ENCODE measurements at regions not wholly inside any gene's neighbourhood (a gene's known extent, or its start where the extent isn't known, plus 50 kb on each side); places are given as distances from the start of the nearest gene placed in this dataset.

GRCh38 chr14:44798386-44799242 is 163.1 kb downstream of the KLHL28 start:
- intact Hi-C loops (cut with DNase I; ENCODE audit: low total_unique reads): no loop called here
- TF ChIP-seq EP300 (IDR thresholded peaks at IDR 0.05): no peak
- TF ChIP-seq POLR2AphosphoS5 (IDR thresholded peaks at IDR 0.05): no peak
- TF ChIP-seq POLR2A (IDR thresholded peaks at IDR 0.05): no peak
- no peak for TF ChIP-seq CTCF (IDR thresholded peaks at IDR 0.05)
- H3K4me3 ChIP-seq: peak overlapping the region in 2 of 4 donors; percentile 6 to 31
- no peaks in the 10 kb centered on the region for H3K9me3 ChIP-seq
- H3K36me3 ChIP-seq: no peaks in the 10 kb centered on the region
- H3K27ac ChIP-seq: no peak overlapping the region
- DNase-seq: peak in 1 of 2 donors; percentile 20
- WGBS, 5 donors: 69 to 92% (median 80%) methylated on average over 31 to 53 of the region's 60 CpGs
- no peaks in the 10 kb centered on the region for H3K4me1 ChIP-seq
- no peaks in the 10 kb centered on the region for H3K27me3 ChIP-seq

- no peaks in the 10 kb centered on the region for H3K36me3 ChIP-seq
- no peaks in the 10 kb centered on the region for H3K27me3 ChIP-seq
- no peak for DNase-seq
- H3K27ac ChIP-seq: no peak overlapping the region
- intact Hi-C loops (cut with DNase I; ENCODE audit: low total_unique reads): no loop called here
- no peak overlapping the region for H3K4me3 ChIP-seq
- no peak for TF ChIP-seq POLR2AphosphoS5 (IDR thresholded peaks at IDR 0.05)
- TF ChIP-seq CTCF (IDR thresholded peaks at IDR 0.05): no peak
- no peak for TF ChIP-seq EP300 (IDR thresholded peaks at IDR 0.05)
- TF ChIP-seq POLR2A (IDR thresholded peaks at IDR 0.05): no peak
- H3K4me1 ChIP-seq: no peaks in the 10 kb centered on the region
- WGBS, 5 donors: 44 to 81% (median 62%) methylated on average over 1 of the region's 1 CpG
- H3K9me3 ChIP-seq: no peaks in the 10 kb centered on the region
Observed at GRCh38 chr14:44795725-44796124, 166.0 kb downstream of the KLHL28 start.

GRCh38 chr14:44791730-44792129 is 170.0 kb downstream of the KLHL28 start:
- no peak for DNase-seq
- 77 to 88% (median 83%) methylated on average over 3 of the region's 3 CpGs for WGBS, 5 donors
- TF ChIP-seq POLR2A (IDR thresholded peaks at IDR 0.05) (no peak), EP300 (IDR thresholded peaks at IDR 0.05) (no peak), CTCF (IDR thresholded peaks at IDR 0.05) (no peak), POLR2AphosphoS5 (IDR thresholded peaks at IDR 0.05) (no peak)
- no peaks in the 10 kb centered on the region for H3K4me1 ChIP-seq
- intact Hi-C loops (cut with DNase I; ENCODE audit: low total_unique reads): no loop called here
- H3K36me3 ChIP-seq: no peaks in the 10 kb centered on the region
- H3K27ac ChIP-seq: no peak overlapping the region
- H3K9me3 ChIP-seq: no peaks in the 10 kb centered on the region
- no peaks in the 10 kb centered on the region for H3K27me3 ChIP-seq
- no peak overlapping the region for H3K4me3 ChIP-seq

- intact Hi-C loops (cut with DNase I; ENCODE audit: low total_unique reads): no loop called here
- WGBS, 5 donors: 73 to 91% (median 79%) methylated on average over 1 of the region's 1 CpG
- no peaks in the 10 kb centered on the region for H3K4me1 ChIP-seq
- no peaks in the 10 kb centered on the region for H3K9me3 ChIP-seq
- DNase-seq: no peak
- H3K27ac ChIP-seq: no peak overlapping the region
- H3K4me3 ChIP-seq: no peak overlapping the region
- no peaks in the 10 kb centered on the region for H3K36me3 ChIP-seq
- H3K27me3 ChIP-seq: no peaks in the 10 kb centered on the region
- no peak for TF ChIP-seq EP300 (IDR thresholded peaks at IDR 0.05)
- no peak for TF ChIP-seq CTCF (IDR thresholded peaks at IDR 0.05)
- no peak for TF ChIP-seq POLR2A (IDR thresholded peaks at IDR 0.05)
- no peak for TF ChIP-seq POLR2AphosphoS5 (IDR thresholded peaks at IDR 0.05)
Observed at GRCh38 chr14:44788612-44789011, 173.1 kb downstream of the KLHL28 start.
